Natural killer cell (primary cell): ENCODE measurements at regions not wholly inside any gene's neighbourhood (a gene's known extent, or its start where the extent isn't known, plus 50 kb on each side); places are given as distances from the start of the nearest gene placed in this dataset.

Experiments used
- ATAC-seq, 3 donors: fragments of 150-1000 bp in 2 of 3; fragments of 200-7000 bp in 1 of 3; cut with Tn5 transposase; 1 replicate in 1 of 3; 2 replicates in 2 of 3; pipeline ENCODE4 v1.10.0; 2021; ENCODE audit warnings: mild to moderate bottlenecking in 2 of 3, moderate library complexity in 2 of 3
- DNase-seq, 2 donors: peaks; one replicate each; pipeline versions ENCODE4 v3.0.0 to v3.0.0-alpha.2; 2013 to 2021; ENCODE audit warnings: mixed read lengths in 1 of 2
- H3K27ac ChIP-seq: one replicate; pipeline ENCODE4 v1.5.1; 2013; ENCODE audit warnings: mild to moderate bottlenecking, low read length
- H3K27me3 ChIP-seq: one replicate; pipeline ENCODE4 v1.6.1; 2013; ENCODE audit warnings: low read length; ENCODE audit not compliant: control insufficient read depth, insufficient read depth
- H3K36me3 ChIP-seq: one replicate; pipeline ENCODE4 v1.6.1; 2013; ENCODE audit warnings: low read length; ENCODE audit not compliant: control insufficient read depth, insufficient read depth
- H3K4me1 ChIP-seq: one replicate; pipeline ENCODE4 v1.6.1; 2013; ENCODE audit warnings: low read length; ENCODE audit not compliant: control insufficient read depth, insufficient read depth
- H3K4me3 ChIP-seq: one replicate; pipeline ENCODE4 v1.5.1; 2013; ENCODE audit warnings: low read length
- H3K9me3 ChIP-seq: one replicate; pipeline ENCODE4 v1.6.1; 2013; ENCODE audit warnings: low read length; ENCODE audit not compliant: control insufficient read depth, insufficient read depth
- H3K27ac Mint-ChIP-seq, 2 donors: one replicate each; pipeline ENCODE4 v1.8.0; 2022; ENCODE audit warnings: mild to moderate bottlenecking in 2 of 2, mixed read lengths in 2 of 2, moderate library complexity in 1 of 2
- H3K27me3 Mint-ChIP-seq, 2 donors: one replicate each; pipeline ENCODE4 v1.8.0; 2022; ENCODE audit warnings: low read depth in 2 of 2, mixed read lengths in 2 of 2
- H3K36me3 Mint-ChIP-seq: one replicate; pipeline ENCODE4 v1.8.0; 2022; ENCODE audit warnings: mixed read lengths
- H3K4me1 Mint-ChIP-seq, 2 donors: one replicate each; pipeline ENCODE4 v1.8.0; 2022; ENCODE audit warnings: mixed read lengths in 2 of 2
- H3K4me3 Mint-ChIP-seq: one replicate; pipeline ENCODE4 v1.8.0; 2022; ENCODE audit warnings: mild to moderate bottlenecking, moderate library complexity, mixed read lengths
- H3K9me3 Mint-ChIP-seq, 2 donors: one replicate each; pipeline ENCODE4 v1.8.0; 2022; ENCODE audit warnings: mixed read lengths in 2 of 2
- WGBS: methylation state at CpG from one replicate; pipeline ENCODE4 v1.1.7; 2013; ENCODE audit warnings: missing lambda C conversion rate; ENCODE audit not compliant: insufficient coverage; 5-methylcytosine and 5-hydroxymethylcytosine counted together
- intact Hi-C: fragments of 100-400 bp; cut with micrococcal nuclease; formaldehyde crosslinking; loops from one replicate; pipeline ENCODE4 v1.14.2; 2022
- TF ChIP-seq, protein P1 (sequence below): fragments of 200-600 bp; IDR thresholded peaks from one replicate; pipeline ENCODE4 v1.8.0; 2022; ENCODE audit warnings: antibody characterized with exemption

DNA sequence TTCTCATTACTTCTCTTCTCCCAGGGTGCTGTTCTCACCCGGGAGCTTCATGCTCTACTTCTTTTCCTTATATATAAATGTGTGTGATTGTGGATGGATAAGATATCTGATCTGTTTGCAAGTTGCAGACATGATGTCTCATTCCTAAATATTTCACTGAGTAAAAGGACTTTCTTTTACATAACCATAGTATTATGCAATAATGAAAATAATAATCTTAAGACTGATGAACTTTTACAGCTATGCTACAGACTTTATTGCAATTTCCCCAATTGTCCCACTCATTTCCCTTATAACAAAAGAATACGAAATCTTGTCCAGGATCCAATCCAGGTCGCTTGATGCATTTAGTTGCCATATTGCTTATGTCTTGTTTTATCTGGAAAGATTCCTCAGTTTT, 284.5 kb upstream of the JAG1 start:
- TF ChIP-seq, protein P1, sequence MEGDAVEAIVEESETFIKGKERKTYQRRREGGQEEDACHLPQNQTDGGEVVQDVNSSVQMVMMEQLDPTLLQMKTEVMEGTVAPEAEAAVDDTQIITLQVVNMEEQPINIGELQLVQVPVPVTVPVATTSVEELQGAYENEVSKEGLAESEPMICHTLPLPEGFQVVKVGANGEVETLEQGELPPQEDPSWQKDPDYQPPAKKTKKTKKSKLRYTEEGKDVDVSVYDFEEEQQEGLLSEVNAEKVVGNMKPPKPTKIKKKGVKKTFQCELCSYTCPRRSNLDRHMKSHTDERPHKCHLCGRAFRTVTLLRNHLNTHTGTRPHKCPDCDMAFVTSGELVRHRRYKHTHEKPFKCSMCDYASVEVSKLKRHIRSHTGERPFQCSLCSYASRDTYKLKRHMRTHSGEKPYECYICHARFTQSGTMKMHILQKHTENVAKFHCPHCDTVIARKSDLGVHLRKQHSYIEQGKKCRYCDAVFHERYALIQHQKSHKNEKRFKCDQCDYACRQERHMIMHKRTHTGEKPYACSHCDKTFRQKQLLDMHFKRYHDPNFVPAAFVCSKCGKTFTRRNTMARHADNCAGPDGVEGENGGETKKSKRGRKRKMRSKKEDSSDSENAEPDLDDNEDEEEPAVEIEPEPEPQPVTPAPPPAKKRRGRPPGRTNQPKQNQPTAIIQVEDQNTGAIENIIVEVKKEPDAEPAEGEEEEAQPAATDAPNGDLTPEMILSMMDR, result no peak
- H3K4me1 ChIP-seq, result no peaks in the 10 kb centered on the region

GRCh38 chr20:10960416-10960815, 286.6 kb upstream of the JAG1 start:
- H3K9me3 ChIP-seq, result no peaks in the 10 kb centered on the region
- intact Hi-C loops, result no loop called here
- H3K4me3 ChIP-seq, result no peak overlapping the region
- H3K4me1 ChIP-seq, result no peaks in the 10 kb centered on the region
- Mint-ChIP-seq H3K27me3 (peaks cover 0 to 5% of the 10 kb centered on the region in 2 donors), H3K4me3 (no peak overlapping the region), H3K27ac (no peak overlapping the region), H3K36me3 (no peaks in the 10 kb centered on the region), H3K4me1 (no peaks in the 10 kb centered on the region), H3K9me3 (peaks cover 2 to 8% of the 10 kb centered on the region in 2 donors)
- TF ChIP-seq, protein P1, result no peak
- no peaks in the 10 kb centered on the region for H3K36me3 ChIP-seq
- H3K27me3 ChIP-seq, result no peaks in the 10 kb centered on the region
- DNase-seq (no peak), ATAC-seq (no peak)
- no peak overlapping the region for H3K27ac ChIP-seq
- 86% methylated on average over 2 of the region's 2 CpGs for WGBS

More for the DNA sequence above, 284.5 kb upstream of the JAG1 start:
- intact Hi-C loops, result no loop called here
- Histone ChIP-seq H3K4me3 (no peak overlapping the region), H3K36me3 (no peaks in the 10 kb centered on the region), H3K27ac (no peak overlapping the region), H3K27me3 (no peaks in the 10 kb centered on the region), H3K9me3 (no peaks in the 10 kb centered on the region)
- DNase-seq, result no peak
- no peak overlapping the region for H3K4me3 Mint-ChIP-seq
- H3K9me3 Mint-ChIP-seq, result peaks cover 0 to 8% of the 10 kb centered on the region in 2 donors
- no peak for ATAC-seq
- no peaks in the 10 kb centered on the region for H3K4me1 Mint-ChIP-seq
- no peak overlapping the region for H3K27ac Mint-ChIP-seq
- H3K27me3 Mint-ChIP-seq, result peaks cover 0 to 5% of the 10 kb centered on the region in 2 donors
- H3K36me3 Mint-ChIP-seq, result no peaks in the 10 kb centered on the region
- WGBS, result 91% methylated on average over 2 of the region's 3 CpGs

DNA sequence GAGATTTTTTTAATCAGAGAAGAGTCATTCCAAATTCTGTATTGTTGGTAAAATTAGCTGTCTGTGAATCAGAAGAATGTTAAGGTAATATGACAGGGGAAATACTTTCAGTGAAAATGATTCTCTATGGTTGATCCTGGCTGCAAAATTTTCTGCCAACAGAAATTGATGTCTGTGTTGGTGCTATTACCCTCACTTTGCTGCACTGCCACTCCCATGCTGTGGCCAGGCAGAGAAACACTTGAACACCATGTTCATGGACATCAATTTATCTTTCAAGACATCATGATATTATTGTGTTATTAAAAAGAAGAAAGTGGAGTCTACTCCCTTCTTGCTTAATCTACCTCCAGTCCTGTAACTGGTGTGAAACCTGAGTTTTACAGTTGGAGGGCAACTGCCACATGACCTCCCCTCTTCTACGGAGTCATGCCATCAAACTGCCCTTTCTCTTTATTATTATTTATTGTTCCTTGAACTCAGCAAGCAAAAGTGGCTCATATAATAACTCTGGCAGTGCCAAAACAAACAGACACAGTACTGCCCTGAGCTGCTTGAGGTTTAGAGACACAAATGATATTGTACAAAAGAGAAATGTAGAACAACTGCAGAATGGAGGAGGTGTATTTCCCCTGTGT, 288.0 kb upstream of the JAG1 start:
- intact Hi-C loops, result no loop called here
- Histone ChIP-seq H3K27me3 (no peaks in the 10 kb centered on the region), H3K9me3 (no peaks in the 10 kb centered on the region), H3K36me3 (no peaks in the 10 kb centered on the region), H3K4me1 (no peaks in the 10 kb centered on the region), H3K27ac (no peak overlapping the region), H3K4me3 (no peak overlapping the region)
- no peaks in the 10 kb centered on the region for H3K36me3 Mint-ChIP-seq
- no peak for DNase-seq
- no peaks in the 10 kb centered on the region for H3K4me1 Mint-ChIP-seq
- peaks cover 0 to 5% of the 10 kb centered on the region in 2 donors for H3K27me3 Mint-ChIP-seq
- WGBS, result 92% methylated on average over 1 of the region's 1 CpG
- ATAC-seq, result no peak
- peaks cover 4 to 8% of the 10 kb centered on the region in 2 donors for H3K9me3 Mint-ChIP-seq
- TF ChIP-seq, protein P1, result no peak
- H3K4me3 Mint-ChIP-seq, result no peak overlapping the region
- no peak overlapping the region for H3K27ac Mint-ChIP-seq

GRCh38 chr20:10962937-10963336, 289.1 kb upstream of the JAG1 start:
- WGBS, result 77% methylated on average over 3 of the region's 3 CpGs
- intact Hi-C loops, result no loop called here
- Histone ChIP-seq H3K27ac (no peak overlapping the region), H3K27me3 (no peaks in the 10 kb centered on the region), H3K9me3 (no peaks in the 10 kb centered on the region), H3K4me1 (no peaks in the 10 kb centered on the region), H3K36me3 (no peaks in the 10 kb centered on the region), H3K4me3 (no peak overlapping the region)
- TF ChIP-seq, protein P1, result no peak
- peaks cover 0 to 3% of the 10 kb centered on the region in 2 donors for H3K27me3 Mint-ChIP-seq
- no peaks in the 10 kb centered on the region for H3K36me3 Mint-ChIP-seq
- peaks cover 4 to 5% of the 10 kb centered on the region in 2 donors for H3K9me3 Mint-ChIP-seq
- no peaks in the 10 kb centered on the region for H3K4me1 Mint-ChIP-seq
- H3K4me3 Mint-ChIP-seq, result no peak overlapping the region
- no peak overlapping the region for H3K27ac Mint-ChIP-seq
- ATAC-seq (no peak), DNase-seq (no peak)
